ENCODE measurements at regions not wholly inside any gene's neighbourhood (a gene's known extent, or its start where the extent isn't known, plus 50 kb on each side); places are given as distances from the start of the nearest gene placed in this dataset.

DNA sequence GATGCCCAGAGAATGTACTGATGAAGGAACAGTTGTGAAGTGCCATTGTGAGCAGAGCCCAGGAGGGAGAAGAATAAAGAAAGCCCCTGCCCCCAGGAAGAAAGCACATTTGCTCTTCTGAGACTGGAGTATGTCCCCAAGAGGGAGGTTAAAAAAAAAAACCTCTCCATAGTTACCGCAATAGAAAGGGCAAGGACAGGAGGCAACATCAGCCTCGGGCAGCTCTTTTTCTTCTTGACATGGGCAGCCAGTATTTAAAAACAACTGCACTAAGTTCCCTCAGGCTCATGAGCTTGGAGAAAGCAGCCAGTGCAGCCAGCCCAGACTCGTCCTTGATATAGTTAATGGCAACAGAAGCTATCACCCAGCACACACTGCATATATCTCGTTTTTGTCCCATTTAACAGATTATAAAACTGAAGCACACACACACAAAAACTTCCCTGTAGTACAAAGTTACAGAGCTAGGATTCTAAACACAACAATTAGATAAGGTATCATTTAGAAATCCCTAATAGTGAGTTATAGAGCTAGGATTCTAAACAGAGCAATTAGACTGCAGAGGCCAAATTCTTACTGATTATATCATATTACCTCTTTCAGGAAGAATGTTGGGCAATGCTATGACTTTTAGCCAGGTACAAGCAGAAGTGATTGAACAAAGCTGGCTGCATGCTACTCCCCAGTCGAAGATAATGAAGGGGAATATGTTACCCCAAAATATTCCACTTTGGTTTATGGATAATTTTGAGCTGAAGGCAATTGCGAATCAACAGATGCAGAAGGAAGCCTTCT, 823.5 kb downstream of the GRID1 start:
- H3K9me3 Mint-ChIP-seq = no peaks in the 10 kb centered on the region
- H3K4me1 Mint-ChIP-seq (ENCODE audit: low read depth) = no peaks in the 10 kb centered on the region
- H3K27ac Mint-ChIP-seq = no peak overlapping the region
- H3K36me3 Mint-ChIP-seq (ENCODE audit: low read depth) = no peaks in the 10 kb centered on the region
- no peak overlapping the region for H3K4me3 Mint-ChIP-seq
- intact Hi-C loops (cut with micrococcal nuclease) = no loop called here
- H3K27me3 Mint-ChIP-seq = no peaks in the 10 kb centered on the region

DNA sequence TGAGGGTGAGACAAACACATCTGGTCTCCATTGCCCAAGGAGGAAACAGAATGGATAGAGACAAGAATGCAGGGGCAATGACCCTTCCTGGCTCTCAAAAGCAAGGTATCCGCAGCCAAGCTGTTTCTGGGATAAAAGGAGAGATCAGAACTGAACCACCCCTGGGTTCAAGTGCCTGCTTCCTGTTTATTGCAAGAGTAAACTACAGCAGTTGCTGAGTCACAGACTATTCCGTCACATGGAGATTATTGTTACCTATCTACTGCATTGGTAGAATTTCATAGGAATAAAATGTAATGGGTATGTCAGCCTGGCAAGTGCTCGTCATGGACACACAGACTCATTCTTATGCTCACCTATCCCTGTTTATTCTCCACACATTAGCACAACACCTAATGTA, 821.6 kb downstream of the GRID1 start:
- H3K27me3 Mint-ChIP-seq = no peaks in the 10 kb centered on the region
- no peaks in the 10 kb centered on the region for H3K36me3 Mint-ChIP-seq (ENCODE audit: low read depth)
- no peak overlapping the region for H3K27ac Mint-ChIP-seq
- no peaks in the 10 kb centered on the region for H3K4me1 Mint-ChIP-seq (ENCODE audit: low read depth)
- H3K4me3 Mint-ChIP-seq = no peak overlapping the region
- H3K9me3 Mint-ChIP-seq = no peaks in the 10 kb centered on the region
- intact Hi-C loops (cut with micrococcal nuclease) = no loop called here

DNA sequence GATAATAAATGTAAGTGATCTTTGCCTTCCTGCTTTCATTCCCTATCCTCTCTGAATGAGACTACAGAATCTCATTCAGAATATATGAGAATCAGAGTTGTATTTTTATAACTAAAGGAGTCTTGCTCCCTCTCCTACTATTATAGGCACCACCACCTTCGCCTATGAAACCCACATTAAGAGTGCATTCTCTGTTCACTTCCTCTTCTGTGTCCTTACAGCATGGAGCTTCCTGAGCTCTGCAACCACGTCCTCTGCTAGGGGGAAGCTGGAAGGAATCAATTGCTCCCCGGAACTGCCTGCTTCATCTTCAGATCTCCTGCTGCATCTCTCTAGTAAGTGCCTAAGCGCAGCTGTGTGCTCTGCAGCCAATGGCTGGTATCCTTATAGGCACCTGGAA, 820.7 kb downstream of the GRID1 start:
- Mint-ChIP-seq H3K36me3 (ENCODE audit: low read depth) (no peaks in the 10 kb centered on the region), H3K4me1 (ENCODE audit: low read depth) (no peaks in the 10 kb centered on the region), H3K9me3 (no peaks in the 10 kb centered on the region), H3K4me3 (no peak overlapping the region), H3K27ac (no peak overlapping the region), H3K27me3 (no peaks in the 10 kb centered on the region)
- intact Hi-C loops (cut with micrococcal nuclease) = no loop called here

DNA sequence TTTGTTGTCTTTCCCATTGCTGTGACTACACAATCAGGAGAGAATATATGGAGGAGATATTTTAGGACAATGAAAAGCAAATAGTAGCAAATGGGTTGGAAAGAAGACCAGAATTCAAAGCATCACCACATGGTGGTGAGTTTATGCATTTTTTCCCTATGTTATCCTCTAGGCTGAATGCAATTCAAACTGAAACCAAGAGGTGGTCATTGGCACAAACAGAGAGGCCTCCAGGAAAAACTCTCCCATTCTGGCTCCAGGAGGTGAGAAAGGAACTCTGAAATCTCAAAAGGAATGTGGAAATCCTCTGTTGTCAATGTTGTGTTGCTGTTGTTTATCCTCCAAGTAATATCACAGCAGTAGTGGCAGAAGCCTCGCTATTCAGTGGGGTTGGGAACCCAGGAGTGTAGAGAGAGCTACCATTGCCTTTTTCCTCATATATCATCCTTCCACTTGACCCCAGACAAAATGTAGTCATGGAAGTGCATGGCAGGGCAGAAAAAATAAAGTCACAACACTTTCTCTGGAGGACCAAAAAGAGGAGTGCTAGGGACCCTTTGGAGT, 819.1 kb downstream of the GRID1 start:
- Mint-ChIP-seq H3K9me3 (no peaks in the 10 kb centered on the region), H3K4me1 (ENCODE audit: low read depth) (no peaks in the 10 kb centered on the region), H3K36me3 (ENCODE audit: low read depth) (no peaks in the 10 kb centered on the region), H3K27me3 (no peaks in the 10 kb centered on the region), H3K4me3 (no peak overlapping the region), H3K27ac (no peak overlapping the region)
- intact Hi-C loops (cut with micrococcal nuclease) = no loop called here

DNA sequence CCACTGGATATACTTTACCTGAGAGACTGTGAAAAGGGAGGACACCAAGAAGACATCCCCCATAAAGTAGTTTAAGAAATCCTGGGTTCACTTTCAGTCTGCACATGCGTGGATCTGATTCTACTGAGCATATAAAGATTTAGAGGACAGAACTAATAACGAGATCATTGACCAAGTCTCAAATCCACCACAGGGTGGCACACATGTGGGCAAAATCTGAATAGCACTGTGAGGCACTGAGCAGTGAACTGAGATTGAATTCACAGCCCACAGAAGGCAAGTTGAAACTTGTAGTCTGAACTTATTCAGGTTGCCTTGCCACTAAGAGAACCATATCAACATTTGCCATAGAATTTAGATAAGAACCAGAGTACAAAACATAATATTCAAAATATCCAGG, 818.6 kb downstream of the GRID1 start:
- no peak overlapping the region for H3K27ac Mint-ChIP-seq
- no peaks in the 10 kb centered on the region for H3K9me3 Mint-ChIP-seq
- H3K4me1 Mint-ChIP-seq (ENCODE audit: low read depth) = no peaks in the 10 kb centered on the region
- intact Hi-C loops (cut with micrococcal nuclease) = no loop called here
- no peak overlapping the region for H3K4me3 Mint-ChIP-seq
- no peaks in the 10 kb centered on the region for H3K27me3 Mint-ChIP-seq
- H3K36me3 Mint-ChIP-seq (ENCODE audit: low read depth) = no peaks in the 10 kb centered on the region

Measured in dendritic cell treated with granulocyte-macrophage colony-stimulating factor and Interleukin-4, amounts not matched to agents 40 ng/mL and 50 ng/mL, for 4 days (primary cell).